Panc1 (cell line): ENCODE measurements at regions not wholly inside any gene's neighbourhood (a gene's known extent, or its start where the extent isn't known, plus 50 kb on each side); places are given as distances from the start of the nearest gene placed in this dataset.

Source experiments
- ATAC-seq: fragments of 200-7000 bp; cut with Tn5 transposase; 2 replicates; pipeline ENCODE4 v1.9.1; 2020; ENCODE audit warnings: mild to moderate bottlenecking, moderate library complexity
- BruUV-seq: library from RNA; stranded (reverse); fragments of 400-500 nt; replicated peaks from 2 replicates; lab custom pipeline; 2021; lab: Mats Ljungman, UMichigan
- CTCF ChIA-PET: fragments of 300-600 bp; sonication (Branson Sonifier 250); formaldehyde crosslinking; loops from one replicate; lab custom pipeline; 2022; ENCODE audit warnings: antibody characterized with exemption; lab: Charles Lee
- POLR2A ChIA-PET: fragments of 300-600 bp; sonication (Branson Sonifier 250); formaldehyde crosslinking; loops from one replicate; lab custom pipeline; 2022; ENCODE audit warnings: antibody characterized with exemption; lab: Charles Lee
- DNase-seq: peaks from one replicate; pipeline ENCODE4 v3.0.0-alpha.2; 2010; ENCODE audit warnings: low read depth, low spot score
- H3K27ac ChIP-seq: 2 replicates; pipeline ENCODE4 v1.5.1; 2011; ENCODE audit warnings: mild to moderate bottlenecking, low read length, inconsistent platforms
- H3K27me3 ChIP-seq: fragments of 200-500 bp; sonication (Bioruptor generic); 2 replicates; pipeline ENCODE4 v1.6.0; 2014; ENCODE audit warnings: low read length, inconsistent platforms; ENCODE audit not compliant: control insufficient read depth, insufficient read depth
- H3K36me3 ChIP-seq: fragments of 200-500 bp; sonication (Bioruptor generic); 2 replicates; pipeline ENCODE4 v1.5.1; 2014; ENCODE audit warnings: inconsistent platforms, mild to moderate bottlenecking, low read length, moderate library complexity; ENCODE audit not compliant: control insufficient read depth, insufficient read depth
- H3K4me1 ChIP-seq: 2 replicates; pipeline ENCODE4 v1.5.1; 2011; ENCODE audit warnings: inconsistent platforms, mild to moderate bottlenecking, low read length, moderate library complexity; ENCODE audit not compliant: control insufficient read depth, insufficient read depth
- H3K4me3 ChIP-seq, 2 experiments: 2 replicates each; pipeline ENCODE4 v1.5.1; 2011 to 2012; ENCODE audit warnings: low read depth in 2 of 2, low read length in 2 of 2, mild to moderate bottlenecking in 2 of 2, inconsistent platforms in 1 of 2, moderate library complexity in 1 of 2
- H3K9me3 ChIP-seq: fragments of 200-500 bp; sonication (Bioruptor generic); 2 replicates; pipeline ENCODE4 v1.5.1; 2014; ENCODE audit warnings: low read depth, mild to moderate bottlenecking, inconsistent platforms, low read length, moderate library complexity; ENCODE audit not compliant: control insufficient read depth, insufficient read depth
- CTCF ChIP-seq: fragments of 450-650 bp; IDR thresholded peaks from 2 replicates; pipeline ENCODE4 v1.5.1; 2017; ENCODE audit warnings: mild to moderate bottlenecking
- POLR2AphosphoS5 ChIP-seq: IDR thresholded peaks from 2 replicates; pipeline ENCODE4 v1.6.1; 2012; ENCODE audit warnings: mild to moderate bottlenecking, low read depth, low read length, moderate library complexity
- REST ChIP-seq, 2 experiments: IDR thresholded peaks; 2 replicates each; pipeline ENCODE4 v1.6.1; 2011 to 2012; ENCODE audit warnings: low read depth in 2 of 2, control low read depth in 1 of 2, low read length in 1 of 2, mild to moderate bottlenecking in 1 of 2, moderate library complexity in 1 of 2; ENCODE audit not compliant: insufficient read depth in 1 of 2
- SIN3A ChIP-seq: IDR thresholded peaks from 2 replicates; pipeline ENCODE4 v1.6.1; 2012; ENCODE audit warnings: low read depth, mild to moderate bottlenecking, low read length, moderate library complexity, borderline replicate concordance; ENCODE audit not compliant: insufficient read depth
- TCF7L2 ChIP-seq: IDR thresholded peaks from 2 replicates; pipeline ENCODE4 v1.6.1; 2011; ENCODE audit warnings: mild to moderate bottlenecking, low read depth, low read length, inconsistent platforms
- in situ Hi-C: cut with HindIII; loops from 2 replicates; pipeline ENCODE4 v1.10.0; 2016; ENCODE audit warnings: low sequenced_read_pairs, low pct_unique_long_range_greater_than_20kb
- intact Hi-C: fragments of 100-400 bp; cut with micrococcal nuclease; formaldehyde crosslinking; loops from one replicate; pipeline ENCODE4 v1.10.0; 2022; ENCODE audit not compliant: unreplicated experiment

GRCh38 chr10:111590703-111591102, 513.9 kb downstream of the ADRA2A start:
- no peaks in the 10 kb centered on the region for H3K27me3 ChIP-seq
- H3K4me1 ChIP-seq = no peaks in the 10 kb centered on the region
- H3K36me3 ChIP-seq = no peaks in the 10 kb centered on the region
- no peaks in the 10 kb centered on the region for H3K9me3 ChIP-seq
- H3K4me3 ChIP-seq = no peak overlapping the region
- TF ChIP-seq REST (IDR thresholded peaks at IDR 0.05; ENCODE audit: insufficient read depth in 1 of 2, low read depth in 2 of 2, low read length in 1 of 2) = no peak
- TF ChIP-seq POLR2AphosphoS5 = no peak
- no peak for TF ChIP-seq CTCF
- TF ChIP-seq TCF7L2 = no peak
- TF ChIP-seq SIN3A = no peak
- ChIA-PET POLR2A (no interaction called here), CTCF (no interaction called here)
- ATAC-seq (no peak), DNase-seq (no peak)
- in situ Hi-C loops (no loop called here), intact Hi-C loops (loop anchor here (10.0 kb wide), 1 partner anchor 516 kb away; the partner anchor contains the start of gene ADRA2A)
- no TSS peak for BruUV-seq
- no peak overlapping the region for H3K27ac ChIP-seq

- Histone ChIP-seq H3K9me3 (no peaks in the 10 kb centered on the region), H3K27ac (no peak overlapping the region), H3K36me3 (no peaks in the 10 kb centered on the region), H3K4me3 (no peak overlapping the region), H3K27me3 (no peaks in the 10 kb centered on the region), H3K4me1 (no peaks in the 10 kb centered on the region)
- ChIA-PET CTCF (no interaction called here), POLR2A (no interaction called here)
- ATAC-seq = no peak
- DNase-seq = no peak
- no TSS peak for BruUV-seq
- intact Hi-C loops (loop anchor here (10.0 kb wide), 1 partner anchor 519 kb away; the partner anchor contains the start of gene ADRA2A), in situ Hi-C loops (no loop called here)
- TF ChIP-seq TCF7L2 (no peak), POLR2AphosphoS5 (no peak), REST (IDR thresholded peaks at IDR 0.05; ENCODE audit: insufficient read depth in 1 of 2, low read depth in 2 of 2, low read length in 1 of 2) (no peak), CTCF (no peak)
Observed at GRCh38 chr10:111593578-111593977, 516.7 kb downstream of the ADRA2A start.
